Panc1 (cell line): ENCODE measurements at regions not wholly inside any gene's neighbourhood (a gene's known extent, or its start where the extent isn't known, plus 50 kb on each side); places are given as distances from the start of the nearest gene placed in this dataset.

Source experiments
- ATAC-seq: fragments of 200-7000 bp; cut with Tn5 transposase; 2 replicates; pipeline ENCODE4 v1.9.1; 2020; ENCODE audit warnings: mild to moderate bottlenecking, moderate library complexity
- BruUV-seq: library from RNA; stranded (reverse); fragments of 400-500 nt; replicated peaks from 2 replicates; lab custom pipeline; 2021; lab: Mats Ljungman, UMichigan
- CTCF ChIA-PET: fragments of 300-600 bp; sonication (Branson Sonifier 250); formaldehyde crosslinking; loops from one replicate; lab custom pipeline; 2022; ENCODE audit warnings: antibody characterized with exemption; lab: Charles Lee
- POLR2A ChIA-PET: fragments of 300-600 bp; sonication (Branson Sonifier 250); formaldehyde crosslinking; loops from one replicate; lab custom pipeline; 2022; ENCODE audit warnings: antibody characterized with exemption; lab: Charles Lee
- DNase-seq: peaks from one replicate; pipeline ENCODE4 v3.0.0-alpha.2; 2010; ENCODE audit warnings: low read depth, low spot score
- H3K27ac ChIP-seq: 2 replicates; pipeline ENCODE4 v1.5.1; 2011; ENCODE audit warnings: mild to moderate bottlenecking, low read length, inconsistent platforms
- H3K27me3 ChIP-seq: fragments of 200-500 bp; sonication (Bioruptor generic); 2 replicates; pipeline ENCODE4 v1.6.0; 2014; ENCODE audit warnings: low read length, inconsistent platforms; ENCODE audit not compliant: control insufficient read depth, insufficient read depth
- H3K36me3 ChIP-seq: fragments of 200-500 bp; sonication (Bioruptor generic); 2 replicates; pipeline ENCODE4 v1.5.1; 2014; ENCODE audit warnings: inconsistent platforms, mild to moderate bottlenecking, low read length, moderate library complexity; ENCODE audit not compliant: control insufficient read depth, insufficient read depth
- H3K4me1 ChIP-seq: 2 replicates; pipeline ENCODE4 v1.5.1; 2011; ENCODE audit warnings: inconsistent platforms, mild to moderate bottlenecking, low read length, moderate library complexity; ENCODE audit not compliant: control insufficient read depth, insufficient read depth
- H3K4me3 ChIP-seq, 2 experiments: 2 replicates each; pipeline ENCODE4 v1.5.1; 2011 to 2012; ENCODE audit warnings: low read depth in 2 of 2, low read length in 2 of 2, mild to moderate bottlenecking in 2 of 2, inconsistent platforms in 1 of 2, moderate library complexity in 1 of 2
- H3K9me3 ChIP-seq: fragments of 200-500 bp; sonication (Bioruptor generic); 2 replicates; pipeline ENCODE4 v1.5.1; 2014; ENCODE audit warnings: low read depth, mild to moderate bottlenecking, inconsistent platforms, low read length, moderate library complexity; ENCODE audit not compliant: control insufficient read depth, insufficient read depth
- POLR2AphosphoS5 ChIP-seq: IDR thresholded peaks from 2 replicates; pipeline ENCODE4 v1.6.1; 2012; ENCODE audit warnings: mild to moderate bottlenecking, low read depth, low read length, moderate library complexity
- SIN3A ChIP-seq: IDR thresholded peaks from 2 replicates; pipeline ENCODE4 v1.6.1; 2012; ENCODE audit warnings: low read depth, mild to moderate bottlenecking, low read length, moderate library complexity, borderline replicate concordance; ENCODE audit not compliant: insufficient read depth
- TCF7L2 ChIP-seq: IDR thresholded peaks from 2 replicates; pipeline ENCODE4 v1.6.1; 2011; ENCODE audit warnings: mild to moderate bottlenecking, low read depth, low read length, inconsistent platforms
- in situ Hi-C: cut with HindIII; loops from 2 replicates; pipeline ENCODE4 v1.10.0; 2016; ENCODE audit warnings: low sequenced_read_pairs, low pct_unique_long_range_greater_than_20kb
- intact Hi-C: fragments of 100-400 bp; cut with micrococcal nuclease; formaldehyde crosslinking; loops from one replicate; pipeline ENCODE4 v1.10.0; 2022; ENCODE audit not compliant: unreplicated experiment
- TF ChIP-seq, protein P1 (sequence below), 2 experiments: IDR thresholded peaks; 2 replicates each; pipeline ENCODE4 v1.6.1; 2011 to 2012; ENCODE audit warnings: low read depth in 2 of 2, control low read depth in 1 of 2, low read length in 1 of 2, mild to moderate bottlenecking in 1 of 2, moderate library complexity in 1 of 2; ENCODE audit not compliant: insufficient read depth in 1 of 2
- TF ChIP-seq, protein P2 (sequence below): fragments of 450-650 bp; IDR thresholded peaks from 2 replicates; pipeline ENCODE4 v1.5.1; 2017; ENCODE audit warnings: mild to moderate bottlenecking

DNA sequence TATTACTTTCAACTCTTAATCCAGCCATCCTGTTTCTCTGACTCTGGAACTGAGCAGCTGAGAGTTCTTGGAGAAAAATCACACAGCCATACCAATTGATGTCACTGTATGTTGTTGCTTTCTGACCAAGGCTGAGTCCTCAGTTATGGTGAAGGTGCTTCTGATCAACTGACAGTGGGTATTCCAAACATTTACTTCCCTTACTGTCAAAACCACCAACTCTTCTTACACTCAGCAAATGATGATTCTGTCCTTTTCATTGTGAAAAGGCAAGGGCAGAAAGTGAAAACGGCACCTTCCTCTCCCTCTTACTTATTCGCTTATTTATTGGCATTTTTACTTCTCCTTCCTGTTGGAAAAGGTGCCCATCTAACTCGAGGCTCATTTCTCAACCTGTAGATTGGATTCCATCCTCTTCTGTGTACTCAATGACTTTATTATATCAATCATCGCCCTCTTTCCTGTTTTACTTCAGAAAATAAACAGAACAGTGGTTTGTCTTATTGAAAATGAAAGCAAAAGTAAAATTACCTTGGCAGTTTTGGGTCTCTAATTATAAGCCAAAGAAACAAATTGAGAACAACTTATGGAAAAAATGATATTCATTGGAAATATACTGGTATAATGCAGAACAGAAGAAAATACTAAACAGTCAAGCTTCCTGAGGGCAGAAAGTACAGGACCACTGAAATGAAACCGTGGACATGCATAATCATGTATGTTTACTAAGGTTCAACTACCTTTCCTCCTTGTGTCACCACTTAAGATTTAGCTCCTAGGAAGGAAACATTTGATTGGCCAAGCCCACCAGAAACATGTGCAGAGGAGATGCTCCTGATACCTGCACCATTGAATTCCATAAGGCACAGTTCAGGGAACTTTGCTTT is 104.5 kb upstream of the CHD1 start:
- no peaks in the 10 kb centered on the region for H3K9me3 ChIP-seq
- peak overlapping the region; percentile 31 to 55 for H3K4me3 ChIP-seq
- CTCF ChIA-PET = no interaction called here
- in situ Hi-C loops (no loop called here), intact Hi-C loops (no loop called here)
- no peak for DNase-seq
- H3K4me1 ChIP-seq = peaks cover 4% of the 10 kb centered on the region; the same call in 1 of the 2 replicates
- POLR2A ChIA-PET = no interaction called here
- no peaks in the 10 kb centered on the region for H3K27me3 ChIP-seq
- TF ChIP-seq POLR2AphosphoS5 (no peak), TCF7L2 (no peak), SIN3A (no peak)
- TF ChIP-seq, protein P1, sequence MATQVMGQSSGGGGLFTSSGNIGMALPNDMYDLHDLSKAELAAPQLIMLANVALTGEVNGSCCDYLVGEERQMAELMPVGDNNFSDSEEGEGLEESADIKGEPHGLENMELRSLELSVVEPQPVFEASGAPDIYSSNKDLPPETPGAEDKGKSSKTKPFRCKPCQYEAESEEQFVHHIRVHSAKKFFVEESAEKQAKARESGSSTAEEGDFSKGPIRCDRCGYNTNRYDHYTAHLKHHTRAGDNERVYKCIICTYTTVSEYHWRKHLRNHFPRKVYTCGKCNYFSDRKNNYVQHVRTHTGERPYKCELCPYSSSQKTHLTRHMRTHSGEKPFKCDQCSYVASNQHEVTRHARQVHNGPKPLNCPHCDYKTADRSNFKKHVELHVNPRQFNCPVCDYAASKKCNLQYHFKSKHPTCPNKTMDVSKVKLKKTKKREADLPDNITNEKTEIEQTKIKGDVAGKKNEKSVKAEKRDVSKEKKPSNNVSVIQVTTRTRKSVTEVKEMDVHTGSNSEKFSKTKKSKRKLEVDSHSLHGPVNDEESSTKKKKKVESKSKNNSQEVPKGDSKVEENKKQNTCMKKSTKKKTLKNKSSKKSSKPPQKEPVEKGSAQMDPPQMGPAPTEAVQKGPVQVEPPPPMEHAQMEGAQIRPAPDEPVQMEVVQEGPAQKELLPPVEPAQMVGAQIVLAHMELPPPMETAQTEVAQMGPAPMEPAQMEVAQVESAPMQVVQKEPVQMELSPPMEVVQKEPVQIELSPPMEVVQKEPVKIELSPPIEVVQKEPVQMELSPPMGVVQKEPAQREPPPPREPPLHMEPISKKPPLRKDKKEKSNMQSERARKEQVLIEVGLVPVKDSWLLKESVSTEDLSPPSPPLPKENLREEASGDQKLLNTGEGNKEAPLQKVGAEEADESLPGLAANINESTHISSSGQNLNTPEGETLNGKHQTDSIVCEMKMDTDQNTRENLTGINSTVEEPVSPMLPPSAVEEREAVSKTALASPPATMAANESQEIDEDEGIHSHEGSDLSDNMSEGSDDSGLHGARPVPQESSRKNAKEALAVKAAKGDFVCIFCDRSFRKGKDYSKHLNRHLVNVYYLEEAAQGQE (IDR thresholded peaks at IDR 0.05; ENCODE audit: insufficient read depth in 1 of 2, low read depth in 2 of 2, low read length in 1 of 2) = no peak
- TF ChIP-seq, protein P2, sequence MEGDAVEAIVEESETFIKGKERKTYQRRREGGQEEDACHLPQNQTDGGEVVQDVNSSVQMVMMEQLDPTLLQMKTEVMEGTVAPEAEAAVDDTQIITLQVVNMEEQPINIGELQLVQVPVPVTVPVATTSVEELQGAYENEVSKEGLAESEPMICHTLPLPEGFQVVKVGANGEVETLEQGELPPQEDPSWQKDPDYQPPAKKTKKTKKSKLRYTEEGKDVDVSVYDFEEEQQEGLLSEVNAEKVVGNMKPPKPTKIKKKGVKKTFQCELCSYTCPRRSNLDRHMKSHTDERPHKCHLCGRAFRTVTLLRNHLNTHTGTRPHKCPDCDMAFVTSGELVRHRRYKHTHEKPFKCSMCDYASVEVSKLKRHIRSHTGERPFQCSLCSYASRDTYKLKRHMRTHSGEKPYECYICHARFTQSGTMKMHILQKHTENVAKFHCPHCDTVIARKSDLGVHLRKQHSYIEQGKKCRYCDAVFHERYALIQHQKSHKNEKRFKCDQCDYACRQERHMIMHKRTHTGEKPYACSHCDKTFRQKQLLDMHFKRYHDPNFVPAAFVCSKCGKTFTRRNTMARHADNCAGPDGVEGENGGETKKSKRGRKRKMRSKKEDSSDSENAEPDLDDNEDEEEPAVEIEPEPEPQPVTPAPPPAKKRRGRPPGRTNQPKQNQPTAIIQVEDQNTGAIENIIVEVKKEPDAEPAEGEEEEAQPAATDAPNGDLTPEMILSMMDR = no peak
- H3K36me3 ChIP-seq = no peaks in the 10 kb centered on the region
- BruUV-seq = no TSS peak
- H3K27ac ChIP-seq = peak overlapping the region; percentile 60
- peak; percentile 76 for ATAC-seq

DNA sequence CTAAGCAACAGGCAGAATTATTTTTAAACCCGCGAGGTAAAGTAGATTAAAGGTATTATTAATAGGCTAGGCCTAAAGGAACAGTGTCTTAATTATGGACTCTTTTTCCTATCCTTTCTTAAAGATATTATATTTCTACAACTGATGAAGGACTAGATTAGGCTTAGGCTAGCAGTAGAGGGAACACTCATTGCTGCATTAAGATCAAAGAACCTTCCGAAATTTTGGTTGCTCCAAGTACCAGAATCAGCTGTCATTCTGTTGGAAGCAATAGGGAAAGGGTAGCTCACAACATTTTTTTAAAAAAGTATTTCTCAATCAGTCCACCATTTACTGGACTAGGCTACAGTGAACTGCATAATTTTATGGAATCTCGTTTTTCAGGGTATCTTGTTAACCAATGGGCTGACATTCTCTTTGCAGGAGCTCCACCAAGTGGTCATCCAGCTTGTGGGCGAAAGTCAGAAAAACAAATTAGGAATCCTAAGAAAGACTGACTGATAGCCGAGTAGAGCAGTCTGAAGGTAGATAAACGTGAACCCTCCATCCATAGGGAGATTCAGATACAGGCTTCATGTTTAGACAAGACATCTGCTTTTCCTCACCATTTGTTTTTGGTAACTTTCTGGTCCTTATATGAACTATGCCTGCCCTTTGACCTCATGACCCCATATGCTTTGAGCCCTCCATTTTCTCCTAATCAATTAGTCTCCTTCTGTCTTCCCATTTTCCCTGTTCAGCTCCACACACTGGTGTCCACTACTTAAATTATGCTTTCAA is 103.6 kb upstream of the CHD1 start:
- intact Hi-C loops = loop anchor here (1.0 kb wide), 2 partner anchors 103 to 126 kb away; partner anchors contain the start of gene CHD1
- BruUV-seq = no TSS peak
- Histone ChIP-seq H3K27me3 (no peaks in the 10 kb centered on the region), H3K4me1 (peaks cover 4% of the 10 kb centered on the region; the same call in 1 of the 2 replicates), H3K27ac (peak overlapping the region; percentile 60; the same call in 1 of the 2 replicates), H3K9me3 (no peaks in the 10 kb centered on the region), H3K4me3 (peak overlapping the region; percentile 31 to 55; a peak in 3 of 4 replicates), H3K36me3 (no peaks in the 10 kb centered on the region)
- ATAC-seq (peak; percentile 86), DNase-seq (peak; percentile 66)
- ChIA-PET POLR2A (no interaction called here), CTCF (interaction anchor here (0.6 kb wide), 1 partner anchor 73 kb away, joined by 3 read pairs; no protein-coding TSS in a partner anchor)
- in situ Hi-C loops = no loop called here
- TF ChIP-seq, protein P1 (IDR thresholded peaks at IDR 0.05; ENCODE audit: insufficient read depth in 1 of 2, low read depth in 2 of 2, low read length in 1 of 2) = no peak
- no peak for TF ChIP-seq POLR2AphosphoS5
- TF ChIP-seq, protein P2 = peak; percentile 85
- TF ChIP-seq SIN3A = no peak
- peak; percentile 51; the same call in 1 of the 2 replicates for TF ChIP-seq TCF7L2
